WTC11 (cell line): ENCODE measurements at regions not wholly inside any gene's neighbourhood (a gene's known extent, or its start where the extent isn't known, plus 50 kb on each side); places are given as distances from the start of the nearest gene placed in this dataset.

ENCODE experiments used
- ATAC-seq: fragments of 200-7000 bp; cut with Tn5 transposase; 2 replicates; pipeline ENCODE4 v1.10.0; 2021; ENCODE audit warnings: mild to moderate bottlenecking, moderate library complexity
- CTCF ChIA-PET: fragments of 300-600 bp; sonication (Branson Sonifier 250); formaldehyde crosslinking; loops from one replicate; lab custom pipeline; 2021; ENCODE audit warnings: antibody characterized with exemption; lab: Charles Lee
- POLR2A ChIA-PET: fragments of 350-600 bp; sonication (Branson Sonifier 250); formaldehyde crosslinking; loops from one replicate; lab custom pipeline; 2021; ENCODE audit warnings: antibody characterized with exemption; lab: Charles Lee
- DNase-seq: peaks from one replicate; pipeline ENCODE4 v3.0.0; 2021; ENCODE audit warnings: low spot score
- H3K27ac Mint-ChIP-seq: 2 replicates; pipeline ENCODE4 v1.8.0; 2021; ENCODE audit warnings: mixed read lengths
- H3K27me3 Mint-ChIP-seq: 2 replicates; pipeline ENCODE4 v1.8.0; 2021; ENCODE audit warnings: low read depth, mild to moderate bottlenecking, moderate library complexity, mixed read lengths
- H3K36me3 Mint-ChIP-seq: 2 replicates; pipeline ENCODE4 v1.8.0; 2021; ENCODE audit warnings: mixed read lengths
- H3K4me1 Mint-ChIP-seq: 2 replicates; pipeline ENCODE4 v1.8.0; 2022; ENCODE audit warnings: mixed read lengths
- H3K4me3 Mint-ChIP-seq: 2 replicates; pipeline ENCODE4 v1.8.0; 2021; ENCODE audit warnings: mild to moderate bottlenecking, moderate library complexity, mixed read lengths
- H3K9me3 Mint-ChIP-seq: 2 replicates; pipeline ENCODE4 v1.8.0; 2021; ENCODE audit warnings: mixed read lengths
- AR ChIP-seq: fragments of 250-450 bp; sonication (Bioruptor Pico); IDR thresholded peaks from 2 replicates; pipeline ENCODE4 v1.9.0; 2021; ENCODE audit warnings: mild to moderate bottlenecking
- ARID4B ChIP-seq: sonication (generic); formaldehyde crosslinking; IDR thresholded peaks from 2 replicates; pipeline ENCODE4 v1.8.0; 2023; ENCODE audit warnings: missing genetic modification reagents, mild to moderate bottlenecking, borderline replicate concordance
- E2F5 ChIP-seq: sonication (generic); formaldehyde crosslinking; IDR thresholded peaks from 2 replicates; pipeline ENCODE4 v1.8.1; 2022; ENCODE audit warnings: mild to moderate bottlenecking, moderate library complexity, missing genetic modification reagents
- HMGXB4 ChIP-seq: sonication (generic); formaldehyde crosslinking; IDR thresholded peaks from 2 replicates; pipeline ENCODE4 v1.8.1; 2023; ENCODE audit warnings: mild to moderate bottlenecking, moderate library complexity, missing genetic modification reagents
- IRF2 ChIP-seq: sonication (generic); formaldehyde crosslinking; IDR thresholded peaks from 2 replicates; pipeline ENCODE4 v1.8.0; 2022; ENCODE audit warnings: low read depth, missing genetic modification reagents, borderline replicate concordance
- JUN ChIP-seq: sonication (generic); formaldehyde crosslinking; IDR thresholded peaks from 2 replicates; pipeline ENCODE4 v1.8.0; 2023; ENCODE audit warnings: mild to moderate bottlenecking, missing genetic modification reagents
- MLX ChIP-seq: sonication (generic); formaldehyde crosslinking; IDR thresholded peaks from 2 replicates; pipeline ENCODE4 v1.8.1; 2023; ENCODE audit warnings: mild to moderate bottlenecking, missing genetic modification reagents, moderate library complexity
- NR2C2 ChIP-seq: sonication (generic); formaldehyde crosslinking; IDR thresholded peaks from 2 replicates; pipeline ENCODE4 v1.8.0; 2022; ENCODE audit warnings: mild to moderate bottlenecking, missing genetic modification reagents
- RELA ChIP-seq: sonication (generic); formaldehyde crosslinking; IDR thresholded peaks from 2 replicates; pipeline ENCODE4 v1.8.1; 2022; ENCODE audit warnings: missing genetic modification reagents, mild to moderate bottlenecking, borderline replicate concordance
- SOX15 ChIP-seq: fragments of 250-450 bp; sonication (Bioruptor Pico); IDR thresholded peaks from 2 replicates; pipeline ENCODE4 v1.9.0; 2021; ENCODE audit warnings: mild to moderate bottlenecking
- TCF7 ChIP-seq: sonication (generic); formaldehyde crosslinking; IDR thresholded peaks from 2 replicates; pipeline ENCODE4 v1.8.0; 2022; ENCODE audit warnings: mild to moderate bottlenecking, low read depth, missing genetic modification reagents, moderate library complexity
- TEAD1 ChIP-seq: sonication (generic); formaldehyde crosslinking; IDR thresholded peaks from 2 replicates; pipeline ENCODE4 v1.8.0; 2022; ENCODE audit warnings: mild to moderate bottlenecking, missing genetic modification reagents
- USF2 ChIP-seq: sonication (generic); formaldehyde crosslinking; IDR thresholded peaks from 2 replicates; pipeline ENCODE4 v1.8.1; 2023; ENCODE audit warnings: mild to moderate bottlenecking, missing genetic modification reagents, moderate library complexity
- ZNF317 ChIP-seq: sonication (generic); formaldehyde crosslinking; IDR thresholded peaks from 2 replicates; pipeline ENCODE4 v1.8.1; 2023; ENCODE audit warnings: low read depth, mild to moderate bottlenecking, moderate library complexity, missing genetic modification reagents, borderline replicate concordance
- ZNF396 ChIP-seq: fragments of 250-450 bp; sonication (Bioruptor Pico); IDR thresholded peaks from 2 replicates; pipeline ENCODE4 v1.8.0; 2021; ENCODE audit warnings: mild to moderate bottlenecking, moderate library complexity, borderline replicate concordance
- ZNF416 ChIP-seq: fragments of 250-450 bp; sonication (Bioruptor Pico); IDR thresholded peaks from 2 replicates; pipeline ENCODE4 v1.9.0; 2021; ENCODE audit warnings: mild to moderate bottlenecking, inconsistent platforms

GRCh38 chr6:19100752-19101151 is 713.6 kb downstream of the RNF144B start:
- POLR2A ChIA-PET = no interaction called here
- no peak for ATAC-seq

More at GRCh38 chr6:19100752-19101151, 713.6 kb downstream of the RNF144B start:
- no peak for TF ChIP-seq E2F5
- TF ChIP-seq MLX (CRISPR knock-in tag) = no peak
- TF ChIP-seq ZNF317 = no peak
- no peak for TF ChIP-seq SOX15 (CRISPR knock-in tag)
- no peak for TF ChIP-seq ZNF416 (CRISPR knock-in tag)
- no peak for TF ChIP-seq TEAD1
- TF ChIP-seq TCF7 (CRISPR knock-in tag) = no peak
- no peak for TF ChIP-seq ZNF396 (CRISPR knock-in tag)
- TF ChIP-seq RELA (CRISPR knock-in tag) = no peak
- TF ChIP-seq NR2C2 (CRISPR knock-in tag) = no peak
- TF ChIP-seq IRF2 (CRISPR knock-in tag) = no peak
- no peak for TF ChIP-seq ARID4B (CRISPR knock-in tag)
- no peak for TF ChIP-seq USF2 (CRISPR knock-in tag)
- no peak for TF ChIP-seq HMGXB4 (CRISPR knock-in tag)
- TF ChIP-seq AR = no peak
- TF ChIP-seq JUN (CRISPR knock-in tag) = no peak
- H3K27me3 Mint-ChIP-seq = peaks cover under 1% of the 10 kb centered on the region; the same call in 1 of the 2 replicates
- H3K4me1 Mint-ChIP-seq = no peaks in the 10 kb centered on the region
- no peak overlapping the region for H3K27ac Mint-ChIP-seq
- no peak overlapping the region for H3K4me3 Mint-ChIP-seq
- peaks cover 30% of the 10 kb centered on the region for H3K9me3 Mint-ChIP-seq
- CTCF ChIA-PET = no interaction called here
- peaks cover 16% of the 10 kb centered on the region for H3K36me3 Mint-ChIP-seq
- no peak for DNase-seq
